OCI-LY3 (cell line): ENCODE measurements at regions not wholly inside any gene's neighbourhood (a gene's known extent, or its start where the extent isn't known, plus 50 kb on each side); places are given as distances from the start of the nearest gene placed in this dataset.

Source experiments
- CTCF ChIP-seq: fragments of 200-600, 300-600 bp; sonication (generic); IDR thresholded peaks from 2 replicates; pipeline ENCODE4 v1.5.1; 2014; ENCODE audit warnings: antibody characterized with exemption, low read length, low read depth
- EZH2phosphoT487 ChIP-seq: fragments of 200-600 bp; shearing (Covaris generic); IDR thresholded peaks from 2 replicates; pipeline ENCODE4 v1.6.1; 2018; ENCODE audit warnings: antibody characterized with exemption, mixed run types, low read depth

- TF ChIP-seq CTCF = no peak
- no peak for TF ChIP-seq EZH2phosphoT487
Observed at GRCh38 chr2:768451-768850, 91.2 kb upstream of the TMEM18 start.
